GM18511 (cell line): ENCODE measurements at regions not wholly inside any gene's neighbourhood (a gene's known extent, or its start where the extent isn't known, plus 50 kb on each side); places are given as distances from the start of the nearest gene placed in this dataset.

Experiments
- ATAC-seq: cut with Tn5 transposase; IDR thresholded peaks from one replicate; pipeline ENCODE4 v1.9.1; 2021; ENCODE audit warnings: mild to moderate bottlenecking, moderate library complexity; ENCODE audit not compliant: unreplicated experiment

GRCh38 chr1:106962591-106962990 lies 93.9 kb upstream of the PRMT6 start:
- no peak for ATAC-seq

GRCh38 chr1:106964495-106964894 lies 92.0 kb upstream of the PRMT6 start:
- ATAC-seq, result no peak

GRCh38 chr1:106968644-106969043 lies 87.8 kb upstream of the PRMT6 start:
- ATAC-seq, result no peak

GRCh38 chr1:106969731-106970130 lies 86.7 kb upstream of the PRMT6 start:
- ATAC-seq, result no peak

- ATAC-seq, result no peak
Observed at GRCh38 chr1:106972074-106972473, 84.4 kb upstream of the PRMT6 start.

GRCh38 chr1:106975944-106976343 lies 80.5 kb upstream of the PRMT6 start:
- no peak for ATAC-seq

GRCh38 chr1:106978477-106979322 lies 77.8 kb upstream of the PRMT6 start:
- ATAC-seq, result no peak

GRCh38 chr1:106979371-106979770 lies 77.1 kb upstream of the PRMT6 start:
- no peak for ATAC-seq

- ATAC-seq, result no peak
Observed at GRCh38 chr1:106980121-106980520, 76.4 kb upstream of the PRMT6 start.

GRCh38 chr1:106984801-106985200 lies 71.7 kb upstream of the PRMT6 start:
- ATAC-seq, result no peak

- no peak for ATAC-seq
Observed at GRCh38 chr1:106986603-106987002, 69.9 kb upstream of the PRMT6 start.

GRCh38 chr1:106995970-106996369 lies 60.5 kb upstream of the PRMT6 start:
- ATAC-seq, result peak; percentile 97

- ATAC-seq, result no peak
Observed at GRCh38 chr1:106998431-106999002, 58.0 kb upstream of the PRMT6 start.

- no peak for ATAC-seq
Observed at GRCh38 chr1:107000902-107001301, 55.6 kb upstream of the PRMT6 start.

- no peak for ATAC-seq
Observed at GRCh38 chr1:107003972-107004371, 52.5 kb upstream of the PRMT6 start.

- no peak for ATAC-seq
Observed at GRCh38 chr1:107004421-107004820, 52.1 kb upstream of the PRMT6 start.
